GM18499 (cell line): ENCODE measurements at regions not wholly inside any gene's neighbourhood (a gene's known extent, or its start where the extent isn't known, plus 50 kb on each side); places are given as distances from the start of the nearest gene placed in this dataset.
A peak's percentile ranks its signal among the peaks of the same experiment; 100 is the strongest.

Experiments
- ATAC-seq: cut with Tn5 transposase; IDR thresholded peaks from one replicate; pipeline ENCODE4 v1.9.1; 2021; ENCODE audit warnings: moderate number of reproducible peaks; ENCODE audit not compliant: insufficient read depth, unreplicated experiment

DNA sequence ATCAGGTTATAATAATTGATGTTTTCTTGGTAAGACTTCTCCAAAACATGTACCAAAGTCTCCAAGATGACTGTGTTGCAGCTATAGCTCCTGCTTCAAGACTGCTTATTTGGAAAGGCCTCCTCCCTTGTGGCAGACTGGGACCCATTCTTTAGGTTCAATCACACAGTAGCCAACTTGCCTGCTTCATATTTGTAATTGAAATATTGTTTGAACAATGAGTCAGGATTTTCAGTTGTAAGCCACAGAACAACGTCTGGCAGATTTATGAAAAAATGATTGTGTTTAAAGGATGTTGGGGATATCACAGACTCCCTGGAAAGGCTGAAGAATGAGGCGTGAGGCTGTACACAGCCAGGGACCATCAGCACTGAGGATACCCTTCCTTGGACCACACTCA lies 458.9 kb downstream of the MED10 start:
- ATAC-seq: no peak

DNA sequence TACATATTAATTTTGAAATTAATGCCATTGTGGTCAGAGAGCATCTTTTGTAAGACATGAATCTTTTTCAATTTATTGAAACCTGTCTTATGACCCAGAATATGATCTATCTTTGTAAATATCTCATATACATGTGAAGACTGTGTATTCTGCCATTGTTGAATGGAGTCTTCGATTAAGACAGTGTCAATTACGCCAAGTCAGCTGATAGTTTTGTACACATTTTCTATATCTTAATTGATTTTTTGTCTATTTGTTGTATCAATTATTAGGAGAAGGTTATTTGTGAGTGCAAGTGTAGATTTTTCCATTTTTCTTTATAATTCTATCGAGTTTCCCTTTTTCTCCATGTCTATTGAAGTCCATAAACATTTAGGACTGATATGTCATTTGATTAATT lies 471.6 kb downstream of the MED10 start:
- no peak for ATAC-seq

DNA sequence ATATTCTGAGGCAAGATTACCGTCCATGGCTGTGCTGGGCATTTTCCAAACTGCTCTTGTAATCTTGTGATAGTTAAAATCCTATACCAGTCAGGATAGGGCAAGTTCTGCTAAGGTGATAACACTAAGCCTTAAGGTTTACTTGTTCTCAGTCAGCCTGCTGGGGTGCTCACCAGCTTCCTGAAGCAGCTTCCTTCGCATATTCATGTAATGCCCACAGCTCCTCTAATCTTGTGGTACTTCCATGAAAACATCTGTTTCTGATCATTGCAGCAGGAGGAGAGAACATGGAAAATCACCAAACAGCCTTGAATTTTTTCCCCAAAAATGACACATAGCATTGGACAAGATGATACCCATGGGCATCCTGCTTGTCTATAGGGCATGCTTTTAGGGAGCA lies 473.2 kb downstream of the MED10 start:
- no peak for ATAC-seq

DNA sequence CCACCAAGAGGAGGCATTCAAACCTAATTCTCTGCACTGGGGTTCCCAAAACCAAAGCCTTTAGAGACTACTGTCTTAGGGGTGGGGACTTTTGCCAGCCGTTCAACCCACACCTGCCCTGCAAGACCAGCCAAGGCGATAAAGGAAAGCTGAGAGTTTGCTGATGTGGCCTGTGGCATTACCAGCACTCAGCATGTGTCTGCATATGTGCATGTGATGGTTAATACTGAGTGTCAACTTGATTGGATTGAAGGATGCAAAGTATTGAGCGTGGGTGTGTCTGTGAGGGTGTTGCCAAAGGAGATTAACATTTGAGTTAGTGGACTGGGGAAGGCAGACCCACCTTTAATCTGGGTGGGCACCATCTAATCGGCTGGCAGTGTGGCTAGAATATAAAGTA lies 474.2 kb downstream of the MED10 start:
- no peak for ATAC-seq

DNA sequence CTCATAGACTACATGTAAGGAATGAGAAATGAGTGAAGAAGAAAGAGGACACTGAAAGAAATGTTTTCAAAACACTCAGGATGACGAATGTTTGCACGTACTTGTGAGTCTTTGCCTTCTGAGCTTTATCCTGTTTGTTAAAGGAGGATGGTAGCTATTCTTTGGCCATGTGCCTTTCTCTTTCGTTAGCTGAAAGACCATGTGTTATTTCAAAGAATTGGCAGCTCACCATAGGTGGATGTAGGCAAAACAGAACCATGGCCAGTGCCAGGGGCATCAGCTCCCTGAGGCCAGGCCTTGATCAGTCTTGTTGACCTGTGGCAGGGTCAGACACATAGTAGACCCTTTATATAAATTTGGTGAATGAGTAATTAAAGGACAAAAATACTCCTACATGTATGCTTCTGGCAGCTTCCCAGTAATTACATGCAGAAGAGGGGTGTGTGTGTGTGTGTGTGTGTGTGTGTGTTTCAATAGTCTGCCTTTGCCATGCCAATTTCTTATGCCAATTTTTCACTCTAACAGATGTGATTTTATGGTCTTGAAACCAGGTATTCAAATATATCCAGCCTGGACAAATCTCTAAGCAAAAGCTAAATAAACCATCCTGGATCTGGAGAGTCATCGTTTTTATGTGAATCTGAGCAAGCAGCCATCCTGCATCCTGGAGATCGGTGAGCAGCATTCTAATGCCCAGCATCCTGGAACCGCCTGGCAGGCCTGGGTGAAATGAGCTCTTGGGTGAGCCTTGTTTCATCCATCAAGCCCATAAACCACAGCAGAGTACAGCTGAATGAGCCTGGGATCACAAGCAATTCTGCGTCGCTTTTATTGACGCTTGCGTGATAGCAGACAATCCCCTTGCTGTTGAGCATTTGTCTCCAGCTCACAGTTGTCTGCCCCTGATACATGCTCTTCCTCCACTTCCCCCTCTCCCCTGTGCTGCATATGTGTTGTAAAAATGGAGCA lies 475.4 kb downstream of the MED10 start:
- ATAC-seq: no peak

DNA sequence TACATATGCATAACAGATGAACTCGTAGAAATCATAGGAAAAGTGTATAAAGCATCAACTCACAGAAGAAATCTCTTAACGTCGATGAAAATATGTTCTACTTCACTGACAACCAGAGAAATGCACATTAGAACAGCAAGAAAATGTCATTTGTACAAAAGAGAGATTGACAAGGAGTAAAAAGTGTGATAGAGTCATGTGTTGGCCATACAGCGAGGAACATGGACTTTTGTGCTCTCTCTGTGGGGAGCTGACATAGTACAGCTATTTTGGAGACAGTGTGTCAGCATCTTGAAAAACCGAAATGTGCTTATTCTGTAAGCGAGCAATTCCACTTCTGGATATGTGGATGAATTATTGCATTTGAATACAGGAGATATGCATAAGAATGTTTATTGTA lies 477.9 kb downstream of the ICE1 start:
- ATAC-seq: no peak

DNA sequence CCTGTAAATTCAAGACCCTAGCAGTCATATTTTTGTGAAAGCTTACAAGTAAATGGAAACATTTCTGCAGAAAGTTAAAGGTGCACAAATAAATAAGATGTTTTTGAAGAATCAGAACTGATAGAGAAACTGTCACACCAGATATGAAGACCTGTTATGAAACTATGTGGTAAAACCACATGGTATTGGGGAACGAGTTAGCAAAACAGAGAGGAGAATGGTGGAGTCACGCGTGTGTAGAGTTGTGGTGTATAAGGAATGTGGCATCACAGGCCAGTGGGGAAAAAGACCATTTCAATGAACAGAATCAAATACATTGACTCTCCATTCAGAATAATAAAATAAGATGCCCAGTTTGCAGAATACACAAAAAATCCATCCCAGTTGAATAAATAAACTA lies 477.2 kb downstream of the ICE1 start:
- no peak for ATAC-seq

DNA sequence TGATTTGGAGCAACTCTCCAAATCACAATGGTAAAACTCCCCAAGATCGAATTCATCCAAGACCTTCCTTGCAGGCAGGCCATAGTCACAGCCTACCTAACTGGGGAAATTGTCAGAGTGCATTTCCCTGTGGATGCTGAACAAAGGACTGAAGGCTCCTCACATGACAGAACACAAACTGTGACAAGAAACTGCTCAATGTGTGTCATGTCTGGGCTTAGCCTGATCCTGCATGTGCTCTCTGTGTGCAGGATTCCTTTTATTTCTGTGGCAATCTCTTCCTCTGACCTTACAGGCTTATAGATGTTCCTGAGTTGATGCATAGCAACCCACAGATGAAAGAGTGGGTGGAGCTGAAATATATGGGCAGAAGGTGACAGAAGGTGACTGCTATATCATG lies 465.8 kb downstream of the ICE1 start:
- ATAC-seq: no peak

DNA sequence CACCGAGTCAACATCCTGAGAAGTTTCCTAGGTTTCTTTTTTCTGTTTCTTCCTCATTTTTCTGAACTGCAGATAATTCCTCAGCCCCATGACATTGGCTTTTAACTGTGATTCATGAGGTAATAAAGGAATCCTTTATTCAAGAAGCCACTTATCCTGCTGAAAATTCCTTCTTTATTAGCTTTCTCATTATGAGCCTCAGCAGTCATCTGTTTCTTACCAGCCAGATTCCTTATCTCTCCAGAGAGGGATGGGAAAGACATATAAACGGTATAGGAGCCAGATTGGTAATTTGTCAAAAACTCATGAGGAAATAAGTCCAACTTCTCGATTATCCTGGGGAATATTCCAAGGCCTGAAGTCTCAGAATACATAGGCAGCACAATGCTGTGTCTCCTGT lies 465.4 kb downstream of the ICE1 start:
- ATAC-seq: no peak

DNA sequence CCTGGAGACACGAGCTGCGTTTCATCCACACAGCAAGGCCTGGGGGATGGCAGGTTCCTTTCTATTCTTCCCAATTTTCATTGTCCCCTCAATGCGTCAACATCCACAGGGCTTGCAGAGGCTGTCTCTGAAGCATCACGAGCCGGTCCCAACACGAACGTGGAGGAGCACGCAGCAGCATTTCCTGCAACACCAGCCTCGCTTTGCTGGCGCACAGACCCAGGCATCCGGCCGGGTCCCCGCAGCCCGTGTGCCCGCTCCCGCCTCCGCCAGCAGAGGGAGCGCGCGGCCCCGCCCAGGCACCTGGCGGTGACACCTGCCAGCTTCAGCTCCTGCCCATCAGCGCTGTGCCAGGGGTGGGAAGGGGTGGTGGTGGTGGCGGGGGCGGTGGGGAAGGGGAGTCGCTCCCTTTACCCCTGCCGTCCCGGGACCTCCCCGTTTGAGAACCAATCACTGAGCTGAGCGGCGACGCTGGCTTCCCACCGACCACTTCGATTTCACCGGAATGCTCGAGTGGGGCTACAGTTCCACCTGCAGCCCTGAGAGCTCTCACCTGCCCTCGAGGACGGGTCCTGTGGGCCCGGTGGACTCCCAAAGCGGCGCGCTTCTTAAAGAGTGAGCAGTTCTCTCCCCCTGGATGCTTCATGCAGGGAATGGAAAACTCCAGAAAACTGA lies 464.5 kb downstream of the ICE1 start:
- peak; percentile 58 for ATAC-seq

DNA sequence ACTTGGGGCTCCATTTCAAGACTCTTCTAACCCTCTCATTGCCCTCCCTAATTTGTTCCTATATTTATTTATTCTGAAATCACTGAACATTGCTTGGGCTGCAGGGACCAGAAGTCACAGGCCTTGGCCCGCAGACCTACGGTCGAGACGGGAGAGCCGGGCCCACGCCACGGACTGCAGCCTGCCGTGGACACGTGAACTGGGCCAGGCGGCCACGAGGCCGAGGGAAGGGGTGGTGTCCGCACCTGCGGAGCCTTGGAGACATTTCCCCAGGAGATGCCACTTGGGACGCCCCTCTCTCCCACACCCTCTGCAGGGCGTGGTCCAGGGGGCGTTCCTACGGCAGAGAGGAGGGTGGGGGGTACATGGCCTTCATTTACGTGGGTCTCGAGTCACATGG lies 463.9 kb downstream of the ICE1 start:
- no peak for ATAC-seq

DNA sequence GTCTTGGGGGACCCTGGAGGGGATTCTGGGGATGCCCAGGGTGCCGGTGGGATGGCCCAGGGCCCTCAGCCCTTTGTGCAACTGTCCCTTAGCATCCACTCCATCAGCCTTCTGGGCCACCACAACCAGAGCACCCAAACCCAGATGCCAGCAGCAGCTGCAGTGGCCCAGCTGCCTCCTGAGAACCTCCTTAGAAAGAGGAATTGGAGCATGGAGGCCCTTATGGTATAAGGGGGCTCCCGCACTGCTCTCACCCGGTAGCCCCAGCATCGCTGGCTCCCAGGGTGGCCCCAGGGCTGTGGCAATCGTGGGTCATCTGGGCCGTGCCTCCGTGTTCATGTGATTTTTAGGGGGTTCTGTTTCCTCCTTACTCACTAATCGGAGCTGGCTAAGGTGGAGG lies 463.3 kb downstream of the ICE1 start:
- no peak for ATAC-seq

DNA sequence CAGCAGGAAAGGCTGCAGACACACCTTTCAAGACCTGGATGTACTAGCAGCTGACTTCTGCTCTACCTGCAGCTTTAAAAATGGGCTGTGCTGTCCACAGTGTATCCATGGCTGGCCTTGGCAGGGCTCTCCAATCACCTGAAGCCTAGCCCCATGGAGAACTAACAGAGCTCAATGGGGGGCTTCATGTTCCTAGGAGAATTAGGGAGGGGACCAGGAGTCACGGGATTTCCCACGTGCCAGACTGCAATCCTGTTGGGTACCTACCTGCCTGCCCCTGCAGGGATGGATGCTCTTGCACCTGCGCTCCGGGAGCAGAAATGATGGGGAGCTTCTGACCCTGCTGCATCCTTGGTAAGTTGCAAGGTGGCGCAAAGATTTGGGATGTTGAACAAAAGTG lies 462.1 kb downstream of the ICE1 start:
- ATAC-seq: no peak

DNA sequence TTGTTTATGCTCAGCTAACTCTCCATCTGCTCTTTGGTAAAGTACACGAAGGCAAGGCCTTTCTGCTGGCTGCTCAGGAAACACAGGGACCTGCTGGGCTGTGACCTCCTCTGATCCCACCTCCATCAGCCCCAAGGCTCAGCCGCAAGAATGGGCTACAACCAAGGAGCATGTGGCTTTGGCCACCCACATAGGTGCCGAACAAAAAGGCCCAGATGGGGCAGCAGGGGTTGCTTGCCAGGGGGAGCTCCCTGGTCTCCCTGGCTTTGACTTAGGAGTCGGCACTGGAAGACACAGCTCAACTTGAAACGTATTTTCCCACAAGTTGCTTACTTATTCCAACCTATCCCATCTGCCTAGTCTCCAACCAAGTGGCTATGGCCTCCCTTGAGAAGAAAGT lies 461.1 kb downstream of the ICE1 start:
- ATAC-seq: no peak

DNA sequence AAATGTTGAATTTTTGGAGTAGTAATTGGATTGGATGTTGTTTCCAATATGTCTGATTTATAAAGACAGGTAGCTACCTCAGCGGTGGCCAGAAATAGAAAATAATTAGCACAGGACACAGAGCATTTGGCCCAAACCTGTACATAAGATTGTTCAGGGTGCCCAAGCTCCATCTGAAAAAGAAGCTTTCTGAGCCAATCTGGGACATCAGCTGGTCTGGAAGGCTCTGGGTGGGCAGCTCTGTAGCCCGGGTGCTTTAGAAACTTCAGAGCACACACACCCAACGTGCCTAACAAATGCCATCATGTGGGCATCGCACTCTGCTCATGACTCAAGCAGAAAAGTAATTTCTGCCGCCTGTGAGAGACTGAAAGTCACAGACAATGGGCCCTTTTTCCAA lies 460.7 kb downstream of the ICE1 start:
- no peak for ATAC-seq

DNA sequence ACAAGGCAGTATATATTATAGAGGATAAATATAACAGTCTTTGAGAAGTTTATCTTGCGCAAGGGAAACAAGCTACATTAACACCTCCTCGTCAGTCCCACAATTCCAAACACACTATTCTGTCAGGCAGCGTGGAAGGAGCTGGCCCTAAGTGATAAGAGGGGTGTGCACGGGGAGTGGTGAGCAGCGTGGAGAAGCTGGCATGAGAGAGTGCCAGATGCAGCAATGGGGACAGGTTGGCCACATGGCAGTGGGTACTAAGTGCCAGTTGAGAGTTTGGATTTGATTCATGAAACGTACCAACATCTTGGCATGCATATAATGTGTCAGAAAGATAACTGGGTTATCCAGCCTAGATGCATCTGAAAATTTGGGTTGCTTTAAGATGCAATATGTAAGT lies 460.2 kb downstream of the ICE1 start:
- ATAC-seq: no peak

DNA sequence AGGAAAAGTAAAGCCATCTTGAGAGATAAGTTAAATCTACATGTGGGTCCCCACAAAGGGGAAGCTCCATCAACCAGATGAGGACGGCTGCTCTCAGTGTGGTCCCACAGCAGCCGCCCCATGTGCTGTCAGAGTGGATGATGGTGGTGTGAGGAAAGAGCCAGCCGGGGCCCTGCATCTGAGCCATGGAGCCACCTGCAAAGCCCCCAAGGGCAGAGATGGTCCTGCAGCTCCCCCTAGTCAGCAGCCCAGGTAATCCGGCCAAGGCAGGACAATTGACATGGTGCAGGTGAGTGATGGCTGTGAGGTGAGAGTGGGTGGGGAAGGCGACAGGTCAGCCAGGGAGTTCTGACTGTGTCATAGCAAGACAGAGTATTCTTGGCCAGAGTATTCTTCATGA lies 458.8 kb downstream of the ICE1 start:
- ATAC-seq: no peak

DNA sequence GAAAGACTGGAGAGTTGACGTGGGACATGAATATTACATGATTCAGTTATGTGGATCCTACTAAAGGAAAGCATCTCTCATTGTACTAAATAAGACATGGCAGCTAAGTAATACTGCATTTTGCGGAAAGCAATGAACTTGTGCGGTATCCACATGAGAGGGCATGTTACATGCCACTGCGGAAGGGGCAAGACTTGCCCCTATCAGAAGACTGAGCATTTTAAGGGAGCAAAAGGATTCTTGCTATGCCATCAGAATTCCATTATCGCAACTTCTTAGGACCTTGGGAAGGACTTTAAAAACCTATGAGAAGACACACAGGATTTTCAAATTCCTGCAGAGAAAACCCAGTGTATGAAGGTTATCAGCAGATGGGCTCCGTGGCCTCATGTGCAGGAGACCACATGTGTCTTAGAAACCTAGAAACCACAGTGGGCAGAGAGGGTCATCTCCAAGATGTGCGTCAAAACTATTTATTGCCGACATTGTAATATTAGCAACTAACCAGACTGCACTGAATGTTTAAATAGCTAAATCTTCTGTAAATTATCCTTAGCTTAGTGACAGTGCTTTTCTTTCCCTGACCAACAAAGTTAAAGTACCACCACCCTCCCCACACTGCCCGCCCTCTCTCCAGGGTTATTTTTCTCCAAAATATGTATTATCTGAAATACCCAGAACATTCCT lies 457.7 kb downstream of the ICE1 start:
- no peak for ATAC-seq

DNA sequence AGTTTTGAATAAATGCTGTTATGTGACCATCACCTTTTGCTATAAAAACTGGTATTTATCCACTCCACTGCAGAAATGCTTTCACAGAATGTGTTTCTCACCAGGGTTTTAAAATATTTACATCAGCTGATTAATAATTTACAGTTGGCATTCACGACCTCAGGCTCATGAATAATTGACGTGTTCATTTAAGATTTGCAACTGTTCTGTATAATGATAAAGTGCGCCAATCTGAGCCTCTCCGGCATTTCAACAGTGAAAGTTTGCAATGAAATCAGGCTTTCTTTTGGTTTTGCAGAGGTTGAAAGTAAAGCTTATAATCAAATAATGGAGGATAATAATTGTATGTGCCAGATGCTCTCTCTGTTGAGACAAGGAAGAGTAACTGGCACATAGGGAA lies 434.9 kb downstream of the ICE1 start:
- ATAC-seq: no peak

DNA sequence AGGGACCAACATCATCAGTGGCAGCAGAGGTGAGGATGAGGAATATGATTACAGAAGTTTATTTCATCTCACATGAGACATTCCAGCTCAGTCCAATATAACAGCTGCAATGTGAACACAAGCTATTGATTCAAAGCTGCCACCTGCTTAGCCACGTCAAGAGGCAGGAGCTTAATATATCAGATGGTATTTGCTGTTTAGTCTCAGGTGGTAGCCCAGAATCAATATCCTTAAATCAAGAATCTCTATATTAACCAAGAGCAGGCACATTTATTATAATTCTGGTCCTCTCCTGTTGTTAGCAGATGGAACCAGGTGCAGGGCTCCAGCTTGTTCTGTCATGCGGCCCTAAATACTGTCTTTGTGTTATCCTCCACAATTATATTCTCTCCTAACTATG lies 431.6 kb downstream of the ICE1 start:
- ATAC-seq: no peak

DNA sequence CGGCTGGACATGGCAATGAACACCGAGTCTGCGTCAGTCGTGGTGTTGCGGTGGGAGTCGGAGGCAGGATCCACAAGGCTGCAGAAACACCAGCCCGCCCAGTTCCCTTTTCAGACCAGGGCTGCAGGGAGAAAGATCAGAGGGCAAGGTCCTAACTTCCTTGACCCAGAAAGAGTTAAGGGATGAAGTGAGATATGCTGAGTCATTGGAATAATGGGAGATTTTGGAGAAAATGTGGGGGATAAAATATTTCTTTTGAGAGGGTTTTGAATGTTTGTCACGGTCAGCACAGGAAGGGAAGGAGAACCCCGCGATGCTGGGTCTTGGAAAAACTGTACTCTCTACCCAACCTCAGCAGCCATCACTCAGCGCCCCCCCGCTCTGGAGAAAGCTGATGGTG lies 416.0 kb downstream of the ICE1 start:
- ATAC-seq: no peak
